AML-193 (cell line): ENCODE measurements at regions not wholly inside any gene's neighbourhood (a gene's known extent, or its start where the extent isn't known, plus 50 kb on each side); places are given as distances from the start of the nearest gene placed in this dataset.

ENCODE experiments used
- DNase-seq, 2 experiments: peaks; one replicate each; lab custom pipeline; 2025; lab: John Stamatoyannopoulos, UW

DNA sequence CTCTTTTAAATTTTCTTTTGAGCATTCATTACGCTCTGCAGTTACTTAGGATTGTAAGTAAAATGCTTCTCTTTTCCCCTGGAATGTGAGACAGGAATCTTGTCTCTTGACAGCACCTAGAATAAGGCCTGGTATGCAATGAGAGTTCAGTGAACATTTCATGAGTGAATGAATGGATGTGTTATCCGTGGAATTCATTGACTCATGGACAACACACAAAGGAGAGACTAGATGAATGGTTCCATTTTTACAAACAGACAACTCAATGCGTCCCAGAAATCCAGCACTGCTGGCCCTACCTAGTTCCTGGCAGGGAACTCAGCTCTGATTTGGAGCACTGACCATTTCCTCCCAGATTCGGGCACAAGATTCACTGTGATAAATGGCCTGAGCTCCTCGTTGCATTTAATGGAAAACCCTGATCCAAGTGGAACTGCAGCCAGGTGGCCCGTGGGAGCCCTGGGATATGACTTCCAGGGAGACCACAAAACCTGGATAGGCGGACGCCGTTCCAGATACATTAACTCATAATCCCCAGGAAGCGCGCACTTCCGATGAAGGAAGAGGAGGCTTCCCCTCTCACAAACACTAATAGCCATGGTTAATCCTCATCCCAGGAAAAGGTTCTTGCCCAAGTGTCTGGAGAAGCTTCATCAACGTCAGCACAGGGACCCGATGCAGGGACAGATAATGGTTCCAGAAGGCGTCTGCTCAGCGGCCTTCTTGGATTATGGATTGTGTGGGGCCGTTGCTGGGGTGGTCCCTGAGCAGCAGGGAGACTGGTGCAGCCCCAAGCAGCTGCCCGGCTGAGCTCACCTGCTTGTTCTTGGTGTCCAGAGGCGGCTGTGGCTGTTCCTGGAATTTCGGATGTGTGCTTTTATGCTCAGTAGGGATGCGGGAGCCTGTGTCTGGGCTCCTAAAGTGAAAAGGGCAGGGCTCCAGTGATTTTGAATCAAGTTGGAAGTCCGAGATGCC, 211.1 kb upstream of the TSHZ3 start:
- DNase-seq = no peak

DNA sequence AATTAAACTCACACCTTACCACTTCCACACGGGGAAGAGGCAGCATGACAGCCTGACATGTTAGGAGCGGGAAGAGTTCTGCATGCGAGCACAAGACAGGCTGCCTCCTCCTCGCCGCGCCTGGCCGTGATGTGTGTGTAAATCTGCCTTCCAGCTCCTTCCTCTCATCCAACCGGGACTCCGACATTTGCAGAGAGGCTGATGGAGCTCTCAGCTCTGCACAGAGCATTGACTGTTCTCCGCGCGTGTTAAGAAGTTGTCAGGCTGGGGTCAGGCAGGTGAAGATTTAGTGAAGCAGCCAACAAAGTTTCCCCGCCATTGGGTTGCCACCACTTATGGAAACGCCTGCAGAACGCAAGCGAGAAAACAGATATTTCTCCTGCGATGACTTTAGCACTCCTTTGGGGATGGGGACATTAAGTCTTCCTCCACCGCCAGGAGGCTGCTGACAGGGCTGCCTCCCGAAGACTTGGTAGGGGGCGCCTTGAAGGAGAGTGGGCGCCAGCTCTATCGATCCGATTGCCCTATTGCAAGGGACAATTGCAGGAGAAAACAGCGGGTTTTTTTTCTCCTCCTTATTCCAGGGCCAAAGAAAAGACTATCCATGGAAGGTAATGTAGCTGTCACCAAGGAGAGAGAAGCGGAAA, 213.9 kb upstream of the TSHZ3 start:
- DNase-seq = no peak

DNA sequence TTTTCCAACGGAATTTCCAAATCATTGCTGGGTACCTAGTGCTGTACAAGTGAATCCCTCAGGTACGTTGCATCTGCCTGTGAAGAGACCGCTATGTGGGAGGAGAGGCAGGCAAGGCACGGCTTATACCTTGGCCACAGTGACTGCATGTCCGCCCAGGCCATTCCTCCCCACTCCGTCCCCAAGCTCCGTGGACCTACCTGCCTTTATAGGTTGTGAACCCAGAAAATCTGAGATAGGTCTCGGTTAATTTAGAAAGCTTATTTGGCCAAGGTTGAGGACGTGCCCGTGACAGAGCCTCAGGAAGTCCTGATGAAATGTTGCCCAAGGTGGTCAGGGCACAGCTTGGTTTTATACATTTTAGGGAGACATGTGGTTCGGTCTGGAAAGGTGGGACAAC, 218.5 kb upstream of the TSHZ3 start:
- no peak for DNase-seq

DNA sequence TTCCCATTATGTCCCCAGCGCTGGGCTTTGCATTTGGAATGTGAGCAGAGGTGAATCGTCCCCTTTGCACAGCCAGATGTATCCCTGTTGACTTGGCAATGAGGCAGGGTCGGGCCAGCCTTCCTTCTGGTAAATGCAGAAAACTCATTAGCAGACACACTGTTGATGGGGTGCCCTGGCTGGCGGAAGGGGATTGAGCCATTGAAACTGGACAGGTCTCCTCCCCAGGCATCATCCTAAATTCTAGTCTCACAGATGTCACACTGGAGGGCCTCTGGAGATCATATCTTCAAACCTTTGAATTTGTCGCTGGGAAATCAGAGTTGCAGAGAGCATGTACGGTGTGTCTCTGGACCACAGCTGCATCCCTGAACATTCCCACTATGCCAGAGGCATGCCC, 219.5 kb upstream of the TSHZ3 start:
- DNase-seq = no peak

DNA sequence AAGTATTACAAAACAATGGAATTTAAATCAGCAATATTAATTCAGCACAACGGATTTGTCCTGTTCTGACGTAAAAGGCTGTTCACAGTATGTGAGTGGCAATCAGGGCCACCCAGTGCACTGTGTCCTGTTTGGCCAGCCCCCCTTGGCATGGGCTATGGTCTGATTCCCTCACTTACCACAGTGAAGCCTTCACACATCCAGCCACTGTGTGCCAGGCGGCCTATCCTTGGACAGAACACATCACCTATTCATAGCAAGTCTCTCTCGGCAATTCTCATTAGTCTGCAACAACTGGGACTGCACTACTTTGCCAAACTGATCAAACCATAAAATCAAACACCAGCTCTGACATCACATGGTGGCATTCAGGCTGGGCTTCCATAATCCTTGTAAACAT, 221.5 kb upstream of the TSHZ3 start:
- DNase-seq = no peak

DNA sequence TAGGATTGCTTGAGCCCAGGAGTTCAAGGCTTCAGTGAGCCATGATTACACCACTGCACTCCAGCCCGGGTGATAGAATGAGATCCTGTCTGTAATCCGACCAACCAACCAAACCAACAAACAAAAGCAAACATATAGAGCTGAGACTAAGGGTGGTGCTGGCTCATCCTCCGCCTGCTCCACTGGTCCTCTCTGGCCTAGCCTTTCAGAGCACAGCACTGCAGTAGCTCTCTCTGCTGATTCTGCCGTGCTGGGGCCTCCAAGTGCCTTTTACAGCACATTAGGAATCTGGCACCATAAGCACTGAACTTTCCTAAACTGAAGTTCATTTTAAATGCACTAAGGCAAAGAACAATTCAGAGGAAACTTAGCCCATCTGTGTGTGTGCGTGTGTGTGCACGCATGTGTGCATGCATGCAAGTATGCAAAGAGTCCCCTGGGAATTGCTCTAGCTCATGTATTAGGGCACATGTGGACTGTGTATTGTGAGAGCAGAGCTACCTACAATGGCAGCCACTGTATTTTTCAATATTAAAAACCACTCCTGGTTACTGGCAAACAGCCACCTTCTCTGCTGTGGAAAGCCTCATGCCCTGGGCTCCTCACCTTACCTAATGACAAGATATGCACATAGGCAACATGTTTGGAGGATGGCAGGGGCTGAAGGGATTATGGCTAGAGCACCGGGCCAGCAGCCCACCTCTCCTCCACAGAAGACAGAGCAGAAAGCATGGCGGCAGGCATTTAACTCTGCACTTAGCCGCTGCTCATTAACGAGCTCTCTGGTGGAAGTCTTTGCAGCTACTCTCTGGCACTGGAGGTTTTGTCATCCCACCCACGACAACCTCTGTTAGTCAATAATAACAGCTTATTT, 223.1 kb upstream of the TSHZ3 start:
- DNase-seq = no peak

DNA sequence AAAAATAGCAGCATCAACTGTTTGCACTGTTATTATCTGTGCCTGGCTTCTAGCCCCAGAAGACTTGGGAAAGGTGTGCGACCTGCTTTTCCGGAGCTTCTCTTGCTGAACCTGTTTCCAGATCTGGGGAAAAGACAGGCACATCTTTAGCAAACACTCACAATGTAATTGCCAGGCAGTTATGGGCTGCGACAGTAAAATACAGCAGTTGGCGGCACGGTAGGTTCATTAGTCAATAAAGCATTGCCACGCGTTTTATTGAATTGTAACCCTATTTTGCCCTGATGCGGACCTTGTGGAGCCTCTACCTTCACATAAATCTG, 223.7 kb upstream of the TSHZ3 start:
- no peak for DNase-seq

DNA sequence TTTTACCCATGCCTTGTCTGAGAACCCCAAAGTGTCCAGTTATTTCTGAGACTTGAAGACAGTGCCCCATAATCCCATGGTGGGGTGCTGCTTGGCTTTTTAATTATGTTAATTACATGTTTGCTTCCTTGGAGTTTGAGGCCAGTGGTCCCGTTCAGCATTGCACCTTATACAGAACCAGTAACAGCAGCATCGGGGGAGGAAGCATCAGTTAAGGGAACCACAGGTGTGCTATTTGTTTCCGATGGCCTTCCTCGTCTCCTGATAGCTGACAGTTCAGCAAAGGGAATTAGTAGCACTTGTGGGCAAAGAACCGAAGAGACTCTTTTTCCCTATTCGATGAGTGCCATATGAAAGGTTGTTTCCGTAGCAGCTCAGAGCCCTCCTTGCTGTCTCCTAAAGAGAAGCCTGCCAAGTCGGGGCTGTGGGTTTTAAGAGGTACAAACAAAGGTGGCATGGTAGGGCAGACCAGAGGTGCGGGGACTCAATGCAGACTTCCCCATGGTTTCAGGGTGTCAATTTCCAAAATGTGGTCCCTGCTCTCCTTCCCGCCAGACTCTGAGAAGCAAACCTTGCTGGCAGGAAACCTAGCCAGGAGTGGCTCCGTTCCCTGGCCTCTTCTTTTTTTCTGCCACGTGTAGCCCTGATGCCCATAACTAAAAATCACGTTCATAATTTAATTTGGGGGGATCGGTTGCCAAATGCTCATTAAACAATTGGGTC, 225.2 kb upstream of the TSHZ3 start:
- no peak for DNase-seq

DNA sequence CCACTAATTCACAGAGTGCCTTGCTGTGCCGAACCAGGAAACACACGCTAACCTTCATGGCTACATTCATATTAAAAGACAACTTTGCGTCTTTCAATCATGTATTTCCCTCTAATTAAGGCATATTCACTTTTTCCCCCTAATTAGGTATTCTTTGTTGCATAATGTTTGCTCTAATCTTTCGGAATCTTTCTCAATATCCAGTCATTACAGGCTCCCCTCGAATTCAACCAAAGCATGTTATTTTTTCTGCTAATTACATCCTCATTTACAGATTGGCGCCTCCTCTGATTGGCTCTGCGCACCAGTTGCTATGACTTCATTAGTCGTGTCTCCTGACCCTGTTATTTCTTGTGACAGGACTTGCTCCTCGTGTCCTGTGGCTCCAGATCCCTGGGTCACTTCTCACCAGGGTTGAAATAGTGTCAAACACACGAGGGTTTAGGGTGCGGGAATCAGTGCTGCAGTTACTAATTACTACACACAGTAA, 226.7 kb upstream of the TSHZ3 start:
- no peak for DNase-seq

DNA sequence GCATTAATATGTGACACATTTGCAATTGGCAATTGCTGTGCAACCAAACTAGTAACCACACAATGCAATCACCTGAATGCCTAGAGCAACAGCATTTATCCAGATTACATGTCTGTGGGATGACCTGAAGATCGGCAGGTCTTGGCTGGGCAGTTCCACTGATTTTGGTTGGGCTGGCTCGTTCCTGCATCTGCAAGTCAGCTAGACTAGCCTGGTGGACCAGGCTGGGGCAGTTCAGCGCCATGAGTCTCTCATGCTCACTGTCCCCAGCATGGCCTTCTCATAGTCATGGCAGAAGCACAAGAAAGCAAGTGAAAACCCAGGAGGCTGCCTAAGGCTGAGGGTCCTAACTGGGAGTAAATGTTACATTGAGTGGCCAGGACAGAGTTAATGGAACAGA, 229.1 kb upstream of the TSHZ3 start:
- no peak for DNase-seq

DNA sequence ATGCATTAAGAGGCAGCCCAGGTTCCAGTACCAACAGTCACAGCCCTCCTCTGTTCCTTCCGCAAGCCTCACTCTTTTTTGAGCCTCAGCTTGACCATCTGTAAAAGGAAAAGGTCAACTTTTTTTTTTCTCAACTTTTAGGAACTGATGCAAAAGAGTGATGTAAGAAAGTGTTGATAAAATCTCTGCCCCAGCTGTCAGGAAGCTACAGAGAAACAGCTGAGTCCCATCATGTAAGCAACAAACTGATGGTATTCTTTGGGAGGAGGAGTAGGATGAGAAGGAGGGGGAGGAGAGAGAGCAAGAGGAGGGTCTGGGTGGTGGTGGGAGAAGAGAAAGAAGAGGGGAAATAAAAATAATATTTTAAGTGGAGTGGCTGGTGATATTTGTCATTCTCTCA, 233.9 kb upstream of the TSHZ3 start:
- no peak for DNase-seq

DNA sequence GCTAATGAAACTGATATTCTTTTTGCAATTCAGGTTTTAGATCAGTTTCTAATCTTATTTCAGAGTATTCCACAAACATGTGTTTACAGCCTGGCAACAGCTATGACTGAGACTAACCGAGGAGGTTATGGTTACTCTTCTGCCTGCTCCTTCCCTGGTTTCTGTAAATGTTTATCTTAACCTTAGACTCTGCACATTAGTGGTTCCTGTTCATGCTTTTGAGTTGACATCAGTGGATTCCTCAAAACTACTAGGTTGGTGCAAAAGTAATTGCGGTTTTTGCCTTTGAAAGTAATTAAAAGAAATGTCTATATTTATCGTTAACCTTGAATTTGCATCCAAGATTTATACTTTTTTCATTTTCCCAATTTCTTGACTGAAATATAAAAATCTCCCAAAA, 237.0 kb upstream of the TSHZ3 start:
- DNase-seq = no peak

DNA sequence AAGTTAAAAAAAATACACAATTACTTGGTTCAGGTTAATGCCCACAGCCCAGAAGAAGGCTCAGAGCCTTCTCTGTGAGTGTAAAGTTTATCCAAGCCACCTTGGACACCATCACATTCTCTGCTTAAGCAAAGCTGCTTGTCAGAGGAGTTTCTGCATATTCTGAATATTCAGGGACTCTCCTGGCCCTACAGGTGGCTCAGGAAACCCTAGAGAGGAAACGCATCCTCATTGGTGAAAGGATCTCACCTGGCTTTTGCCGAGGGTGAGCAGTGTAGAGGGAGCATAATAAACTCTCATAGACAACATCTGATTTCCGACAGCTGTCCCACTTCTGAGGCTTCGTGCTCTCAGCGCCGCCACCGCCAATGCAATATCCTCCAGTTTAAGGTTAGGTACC, 239.9 kb upstream of the TSHZ3 start:
- DNase-seq = no peak

DNA sequence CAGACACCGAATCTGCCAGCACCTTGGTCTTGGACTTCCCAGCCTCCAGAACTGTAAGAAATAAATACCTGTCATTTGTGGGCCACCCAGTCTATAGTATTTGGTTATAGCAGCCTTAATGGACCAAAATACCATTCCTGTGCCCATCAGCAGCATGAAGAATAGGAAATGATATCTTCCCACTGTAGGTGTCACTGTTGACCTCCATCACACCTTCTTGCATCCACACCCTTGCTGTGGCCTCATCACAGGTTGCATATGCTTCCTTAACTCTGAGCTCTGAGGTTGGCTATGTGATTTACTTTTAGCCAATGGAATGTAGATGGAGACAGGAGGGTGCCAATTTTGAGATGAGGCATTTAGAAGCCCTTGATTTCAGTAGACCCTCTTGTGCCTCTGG, 242.0 kb upstream of the TSHZ3 start:
- DNase-seq = no peak

DNA sequence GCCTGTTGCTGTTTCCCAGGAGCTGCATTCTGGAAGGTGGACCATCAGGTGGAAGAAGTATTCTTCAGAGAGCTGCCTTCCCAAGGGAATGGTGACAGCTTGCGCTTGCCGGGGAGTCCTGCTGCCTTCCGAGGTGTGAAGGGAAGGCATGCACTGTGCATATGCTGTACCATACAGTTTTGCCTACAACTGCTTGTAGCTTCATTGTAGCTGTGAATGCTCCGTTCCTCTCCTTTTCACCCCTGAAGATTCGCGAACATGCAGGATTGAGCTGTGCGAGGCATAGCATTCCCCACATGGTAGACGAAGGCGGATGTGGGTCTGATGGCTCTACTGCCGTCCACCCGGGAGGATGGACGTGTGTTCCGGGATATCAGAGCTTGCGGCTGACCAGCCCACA, 243.2 kb upstream of the TSHZ3 start:
- no peak for DNase-seq

DNA sequence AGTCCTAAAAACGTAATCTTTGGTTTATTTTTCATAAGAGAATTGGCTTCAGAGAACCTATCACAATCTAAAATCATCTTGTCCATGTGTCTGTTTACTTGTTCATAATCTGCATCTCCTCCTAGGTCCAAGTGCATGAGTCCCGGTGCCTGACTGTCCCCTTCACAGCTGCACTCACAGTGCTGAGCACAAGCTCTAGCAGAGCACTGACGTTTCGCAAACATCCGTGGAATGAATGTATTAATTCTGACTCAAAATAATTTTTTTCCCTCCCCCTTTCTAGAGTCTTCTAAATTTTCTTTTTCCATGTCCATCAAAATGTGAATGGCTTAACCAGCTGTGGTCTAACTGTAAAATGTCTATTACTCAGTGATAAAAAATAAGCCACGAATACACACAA, 245.5 kb upstream of the TSHZ3 start:
- DNase-seq = no peak

DNA sequence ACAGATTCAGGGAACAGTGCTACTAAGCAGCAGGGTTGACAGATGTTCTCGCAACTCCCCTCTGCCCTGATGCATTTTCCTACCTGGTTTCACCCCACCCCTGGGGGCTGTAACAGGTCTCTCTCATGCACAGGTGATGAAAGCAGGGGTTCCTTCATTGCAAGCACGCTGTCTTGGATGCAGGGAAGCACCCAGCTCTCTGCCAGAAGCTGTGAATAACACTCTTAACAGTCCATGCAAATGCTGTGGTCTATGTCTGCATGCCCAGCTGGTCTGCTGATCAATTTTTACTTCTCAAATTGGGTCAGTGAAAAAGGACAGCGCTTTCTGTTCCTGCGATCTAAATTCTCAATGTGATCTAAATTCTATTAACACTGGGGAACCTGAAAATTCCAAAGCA, 246.3 kb upstream of the TSHZ3 start:
- no peak for DNase-seq

DNA sequence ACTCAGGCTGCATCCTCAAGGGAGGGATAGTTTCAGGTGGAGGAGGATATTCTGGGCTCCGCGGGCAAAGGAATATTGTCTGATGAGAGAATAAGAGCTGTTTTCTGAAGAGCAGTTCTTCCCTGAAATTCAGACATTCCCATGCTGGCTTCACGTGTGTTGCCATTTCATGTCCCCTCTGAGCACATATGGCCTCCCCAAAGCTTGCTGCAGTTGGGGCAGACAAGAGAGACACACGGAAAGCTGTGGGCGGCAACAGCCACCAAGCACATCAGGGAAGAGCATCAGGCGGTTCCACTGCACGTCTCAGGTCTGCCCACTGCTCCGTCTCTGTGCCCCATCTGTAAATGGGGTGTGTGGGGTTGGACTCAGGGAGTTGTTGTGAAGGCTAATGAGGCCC, 247.5 kb upstream of the TSHZ3 start:
- DNase-seq = no peak

DNA sequence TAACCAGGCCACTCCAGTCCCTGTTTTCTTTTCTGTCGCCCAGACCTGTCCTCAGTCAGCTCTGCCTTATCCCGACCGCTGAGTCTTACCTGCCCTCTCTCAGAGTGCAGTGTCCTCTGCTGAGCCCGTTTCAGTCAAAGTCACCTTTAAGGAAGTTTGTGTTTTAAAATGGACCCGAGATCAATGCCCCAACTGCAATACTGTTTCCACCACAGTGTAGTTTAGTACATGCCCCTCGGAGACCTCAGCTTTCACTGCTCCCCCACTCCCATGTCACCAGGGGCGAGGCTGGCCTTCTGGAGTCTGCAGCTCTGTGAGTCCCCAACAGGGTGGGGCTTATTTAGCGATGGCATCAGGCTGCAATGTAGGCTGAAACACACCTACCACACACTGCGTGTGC, 248.4 kb upstream of the TSHZ3 start:
- no peak for DNase-seq

DNA sequence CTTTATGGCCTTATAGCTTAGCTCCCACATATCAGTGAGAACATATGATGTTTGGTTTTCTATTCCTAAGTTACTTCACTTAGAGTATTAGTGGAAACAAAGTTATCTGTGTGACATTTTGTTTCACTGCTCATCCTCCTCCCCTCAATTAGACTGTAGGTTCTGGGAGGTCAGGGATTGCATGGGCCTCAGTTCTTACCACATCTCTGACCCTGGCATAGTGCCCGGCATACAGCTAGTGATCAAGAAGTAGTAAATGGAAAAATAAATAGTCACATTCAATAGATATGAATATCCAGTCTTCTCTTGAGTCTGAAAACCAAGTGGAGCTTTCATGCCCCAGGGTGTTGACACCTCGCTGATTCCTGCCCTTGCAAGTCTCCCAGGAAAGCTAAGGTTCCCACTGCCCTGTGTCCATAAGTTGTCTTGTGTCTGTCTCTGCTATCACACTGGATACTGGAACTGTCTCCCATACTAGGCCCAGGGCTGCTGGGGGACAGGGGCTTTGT, 249.5 kb upstream of the TSHZ3 start:
- DNase-seq = no peak

DNA sequence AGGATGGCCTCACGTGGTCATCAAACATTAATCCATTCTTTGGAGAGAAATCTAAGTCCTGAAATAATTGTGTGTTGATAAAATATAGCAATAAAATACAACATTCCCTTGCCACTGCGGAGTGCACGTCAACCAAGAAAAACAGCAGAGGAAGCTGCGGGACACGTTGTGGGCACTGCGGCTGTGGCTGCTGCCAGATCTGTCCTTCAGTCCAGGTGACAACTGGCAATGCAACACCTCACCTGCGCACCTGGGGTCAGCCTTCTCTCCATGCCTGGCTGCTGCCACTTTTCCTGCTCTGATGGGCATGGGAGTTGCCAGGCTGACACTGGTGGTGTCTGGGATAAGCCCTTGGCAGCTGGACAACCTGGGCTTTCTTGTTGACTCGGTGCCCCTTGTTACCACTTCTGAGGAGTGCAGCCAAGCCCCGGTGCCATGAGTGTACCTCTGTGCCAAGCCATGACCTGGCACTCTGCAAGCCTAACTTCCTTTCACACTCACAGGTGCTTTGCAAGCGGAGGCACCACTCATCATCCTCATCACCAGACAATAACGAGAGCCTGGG, 251.6 kb upstream of the TSHZ3 start:
- DNase-seq = no peak
